Dedifferentiated amniotic fluid mesenchymal stem cell (primary cell): ENCODE measurements at regions not wholly inside any gene's neighbourhood (a gene's known extent, or its start where the extent isn't known, plus 50 kb on each side); places are given as distances from the start of the nearest gene placed in this dataset.

Experiments
- DNase-seq: peaks from one replicate; pipeline ENCODE4 v3.0.0-alpha.2; 2016; ENCODE audit errors: extremely low spot score

DNA sequence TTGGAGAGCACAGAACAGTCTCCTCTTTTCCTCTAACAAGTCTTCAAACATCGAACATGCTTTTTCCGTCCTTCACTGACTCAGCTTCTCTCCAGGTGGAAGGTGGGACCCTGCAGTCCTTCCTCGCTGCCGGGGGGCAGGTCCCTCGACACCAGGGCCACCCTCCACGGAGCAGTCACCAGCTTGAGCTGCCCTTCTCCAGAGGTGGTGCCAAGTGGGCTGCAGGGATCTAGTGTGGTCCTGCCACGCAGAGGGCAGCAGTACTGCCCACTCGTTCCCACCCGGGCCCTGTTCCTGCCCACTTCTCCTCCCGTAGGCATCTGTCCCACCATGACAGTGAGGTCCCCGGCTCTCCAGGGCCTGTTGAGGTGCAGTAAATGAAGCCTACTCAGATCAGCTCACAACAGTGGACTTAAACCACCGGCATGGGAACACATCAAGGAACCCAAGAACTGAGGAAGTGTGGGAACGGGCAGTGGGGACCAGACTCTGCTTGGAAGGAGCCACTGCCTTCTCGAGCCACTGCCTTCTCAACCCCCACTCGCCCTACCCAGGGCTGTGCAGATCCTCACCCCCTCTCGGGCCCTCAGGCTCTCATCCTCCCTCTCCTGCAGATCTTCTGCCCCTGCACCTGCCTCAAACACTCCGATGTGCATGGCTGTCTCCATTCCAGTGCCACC, 153.9 kb downstream of the OAT start:
- no peak for DNase-seq

DNA sequence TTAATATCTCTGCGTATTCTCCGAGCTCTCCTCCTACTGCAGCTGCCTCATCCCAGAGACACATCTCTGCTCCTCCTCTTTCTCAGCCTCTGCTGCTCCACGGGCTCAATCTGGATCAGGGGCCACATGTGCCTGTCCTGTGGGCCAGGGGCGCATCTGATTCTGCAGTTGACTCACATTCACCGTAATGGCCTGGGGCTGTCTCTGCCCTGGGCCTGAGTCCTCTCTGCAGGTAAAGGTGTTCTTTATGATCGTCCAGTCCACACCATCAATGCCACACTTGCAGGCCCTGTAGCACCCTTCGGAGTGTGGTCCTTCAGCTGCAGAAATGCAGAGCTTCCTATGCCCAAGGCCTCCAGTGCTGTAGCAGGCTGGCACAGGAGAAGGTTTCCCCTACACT, 154.5 kb downstream of the OAT start:
- no peak for DNase-seq

DNA sequence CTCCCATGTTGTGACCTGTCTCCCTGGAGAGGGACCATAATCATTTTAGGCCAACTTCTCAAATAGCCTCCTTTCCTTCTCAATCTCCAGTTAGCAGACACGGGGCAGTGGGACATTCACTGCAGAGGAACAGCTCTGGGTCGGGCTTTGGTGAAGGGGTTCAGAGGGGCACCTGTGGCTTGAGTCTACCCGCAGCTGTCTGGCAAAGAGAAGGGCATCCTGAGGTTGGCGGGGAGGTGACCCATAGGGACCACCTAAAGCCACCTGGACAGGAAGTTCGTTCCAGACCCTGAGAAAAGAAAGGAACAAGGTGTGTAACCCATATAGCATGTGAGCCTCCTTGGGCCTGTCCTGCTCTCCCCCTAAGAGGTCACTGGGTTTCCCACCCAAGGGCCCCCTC, 155.0 kb downstream of the OAT start:
- no peak for DNase-seq

DNA sequence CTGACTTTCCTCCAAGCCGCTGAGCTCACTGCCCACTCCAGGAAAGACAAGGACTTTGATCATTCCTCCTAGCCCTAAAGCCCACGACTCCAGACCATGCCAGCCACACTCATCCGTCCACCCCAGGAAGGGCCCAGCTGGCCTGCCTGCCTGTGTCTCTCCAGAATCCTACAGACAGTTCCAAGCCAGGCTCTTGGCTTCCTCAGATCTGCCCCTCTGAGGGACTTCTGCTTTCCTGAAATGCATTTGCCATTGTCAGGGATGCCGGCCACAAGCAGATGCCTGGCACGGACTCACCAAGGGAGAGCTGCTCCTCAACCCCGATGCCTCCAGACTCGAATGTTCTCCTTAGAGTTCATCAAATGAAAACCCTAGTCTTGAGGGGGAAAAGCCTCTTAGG, 155.8 kb downstream of the OAT start:
- no peak for DNase-seq

DNA sequence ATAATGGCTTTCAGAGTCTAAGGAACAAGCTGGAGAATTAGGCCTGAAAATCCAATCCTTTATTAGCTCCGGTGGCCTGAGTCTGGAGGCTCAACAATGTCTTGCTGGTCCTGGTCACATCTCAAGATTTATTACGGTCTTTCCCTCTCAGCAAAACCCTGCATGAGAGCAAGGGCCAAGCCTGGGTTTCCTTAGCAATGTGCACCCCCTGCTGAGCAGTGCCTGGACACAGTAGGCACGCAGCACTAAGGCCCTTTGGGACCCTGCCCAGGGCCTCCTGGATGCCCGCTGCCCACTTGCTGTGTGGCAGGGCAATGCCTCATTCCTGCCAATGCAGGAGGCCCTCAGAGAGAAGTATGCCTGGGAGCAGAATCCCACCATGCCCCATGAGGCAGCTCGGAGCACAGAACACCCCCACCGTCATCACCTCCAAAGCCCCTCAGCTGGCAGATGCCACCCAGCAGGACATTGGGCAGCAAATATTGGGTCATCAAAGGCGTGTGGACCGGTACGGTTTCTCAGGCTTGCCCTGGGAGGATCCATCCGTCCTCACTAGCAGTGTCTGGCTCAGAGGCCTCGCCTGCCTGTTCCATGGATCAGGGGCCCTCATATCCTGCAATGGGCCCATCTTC, 156.4 kb downstream of the OAT start:
- no peak for DNase-seq

DNA sequence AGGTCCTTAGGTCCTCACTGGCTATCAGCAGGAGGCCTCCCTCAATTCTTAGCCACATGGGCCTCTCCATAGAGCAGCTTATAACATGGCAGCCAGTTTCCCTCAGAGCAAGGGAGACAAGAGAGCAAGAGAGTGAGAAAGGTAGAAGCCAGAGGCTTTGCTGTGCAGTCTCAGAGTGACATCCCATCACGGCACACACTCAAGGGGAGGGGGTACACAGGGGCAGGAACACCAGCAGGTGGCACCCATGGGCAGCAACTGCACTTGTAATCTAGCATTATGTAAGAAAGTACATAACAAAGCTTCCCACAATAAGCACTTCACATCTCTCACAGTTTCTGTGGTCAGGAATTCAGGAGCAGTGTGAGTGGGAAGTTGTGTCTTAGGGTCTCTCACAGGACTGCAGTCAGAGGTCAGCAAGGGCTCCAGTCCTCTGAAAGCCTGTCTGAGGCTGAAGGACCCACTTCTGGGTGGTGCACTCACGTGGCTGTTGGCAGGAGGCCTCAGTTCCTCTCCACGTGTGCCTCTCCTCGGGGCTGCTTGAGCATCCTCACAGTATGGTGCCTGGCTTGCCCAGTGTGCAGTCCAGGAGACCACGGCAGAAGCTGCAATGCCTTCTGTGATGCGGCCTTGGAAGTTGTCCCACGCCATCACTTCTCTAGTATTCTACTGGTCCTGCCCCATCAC, 159.4 kb downstream of the OAT start:
- no peak for DNase-seq

DNA sequence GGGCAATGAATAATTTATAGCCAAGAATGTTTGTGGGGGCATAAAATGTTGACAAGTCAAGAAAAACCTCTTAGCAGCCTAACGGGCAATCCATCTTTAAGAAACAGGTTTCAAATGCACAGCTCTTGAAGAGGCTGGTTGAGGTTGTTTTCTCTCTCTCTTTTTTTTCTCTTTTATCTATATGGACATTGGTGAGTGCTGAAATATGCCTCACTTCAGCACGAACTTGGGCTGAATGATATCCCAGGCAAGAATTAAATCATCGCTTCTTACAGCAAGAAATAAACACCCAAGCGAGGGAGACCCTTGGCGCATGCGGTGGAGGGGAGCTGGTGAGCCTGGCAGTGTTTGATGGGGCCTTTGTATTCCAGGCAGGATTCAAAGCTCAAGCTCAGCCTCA, 160.9 kb downstream of the OAT start:
- DNase-seq: no peak

DNA sequence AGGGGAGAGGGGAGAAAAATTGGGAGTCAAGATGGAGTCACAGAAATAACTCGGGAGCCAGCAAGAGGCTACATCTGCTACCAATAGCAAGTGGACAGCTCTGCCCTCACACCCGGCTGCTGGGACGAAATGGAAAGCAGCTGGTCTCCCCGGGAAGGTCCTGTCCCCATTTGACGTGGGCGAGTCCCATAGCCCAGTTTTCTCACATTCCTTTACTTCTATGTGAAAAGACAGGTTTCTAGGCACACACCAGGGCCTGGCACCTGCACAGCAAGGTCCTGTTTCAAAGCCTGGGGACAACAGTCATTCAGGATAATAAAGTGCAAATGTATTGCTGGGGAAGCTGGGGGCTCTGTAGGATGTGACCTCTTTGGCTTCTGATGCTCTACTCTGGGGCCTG, 162.6 kb downstream of the OAT start:
- no peak for DNase-seq

DNA sequence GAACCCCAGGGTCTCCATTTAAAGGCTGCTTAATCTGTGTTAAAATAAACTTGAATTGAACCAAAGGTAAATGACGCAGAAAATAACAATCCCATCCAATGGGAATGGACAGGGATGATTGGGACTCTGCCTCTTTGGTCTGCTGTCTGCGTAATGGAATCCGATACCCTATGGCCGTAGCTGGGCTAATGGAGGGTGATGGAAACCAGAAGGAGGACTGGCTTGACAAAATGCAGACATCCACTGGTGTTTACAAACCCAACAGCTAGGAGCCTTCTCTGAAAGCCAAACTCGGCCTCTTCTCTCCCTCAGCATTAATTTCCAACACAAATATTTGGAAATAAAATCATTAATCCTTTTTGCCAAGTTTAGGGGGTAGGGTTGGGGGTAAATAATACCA, 162.2 kb upstream of the CHST15 start:
- DNase-seq: no peak

DNA sequence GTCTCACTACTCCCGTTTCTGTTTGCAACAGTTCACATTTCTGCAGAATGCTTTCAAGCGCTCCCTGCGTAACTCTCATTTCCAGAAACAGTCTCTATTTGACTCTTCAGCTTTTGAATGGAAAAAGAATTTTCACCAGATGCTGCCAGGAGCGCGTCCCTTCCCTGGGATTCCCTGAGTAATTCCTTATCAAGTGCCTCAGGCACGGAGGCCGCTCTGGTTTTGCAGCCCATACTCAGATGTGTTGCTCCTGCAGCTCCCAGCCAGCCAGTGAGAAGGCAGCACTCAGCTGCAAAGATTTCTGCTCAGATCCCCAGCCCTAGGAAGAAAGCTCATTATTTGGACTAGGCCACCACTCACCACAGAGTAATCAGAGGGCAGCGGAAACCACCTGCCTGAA, 161.1 kb upstream of the CHST15 start:
- no peak for DNase-seq

DNA sequence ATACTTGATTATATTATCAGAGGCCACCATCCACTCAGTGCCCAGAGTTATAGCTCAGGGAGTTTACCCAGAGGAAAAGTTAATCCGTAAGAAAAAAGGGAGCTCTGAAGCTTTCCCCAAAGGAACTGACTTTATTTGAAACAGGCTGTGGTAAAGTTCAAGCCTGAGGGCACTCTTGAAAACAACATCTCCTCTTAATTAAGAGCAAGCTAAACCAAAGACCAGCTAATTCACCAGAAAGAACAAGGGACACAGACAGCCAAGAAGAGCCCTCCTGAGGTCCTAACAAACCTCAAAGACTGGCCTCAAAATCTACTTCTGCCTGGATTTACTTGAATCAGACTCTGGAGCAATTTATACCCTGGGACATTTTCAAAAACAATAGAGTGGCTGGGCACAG, 159.6 kb upstream of the CHST15 start:
- no peak for DNase-seq

DNA sequence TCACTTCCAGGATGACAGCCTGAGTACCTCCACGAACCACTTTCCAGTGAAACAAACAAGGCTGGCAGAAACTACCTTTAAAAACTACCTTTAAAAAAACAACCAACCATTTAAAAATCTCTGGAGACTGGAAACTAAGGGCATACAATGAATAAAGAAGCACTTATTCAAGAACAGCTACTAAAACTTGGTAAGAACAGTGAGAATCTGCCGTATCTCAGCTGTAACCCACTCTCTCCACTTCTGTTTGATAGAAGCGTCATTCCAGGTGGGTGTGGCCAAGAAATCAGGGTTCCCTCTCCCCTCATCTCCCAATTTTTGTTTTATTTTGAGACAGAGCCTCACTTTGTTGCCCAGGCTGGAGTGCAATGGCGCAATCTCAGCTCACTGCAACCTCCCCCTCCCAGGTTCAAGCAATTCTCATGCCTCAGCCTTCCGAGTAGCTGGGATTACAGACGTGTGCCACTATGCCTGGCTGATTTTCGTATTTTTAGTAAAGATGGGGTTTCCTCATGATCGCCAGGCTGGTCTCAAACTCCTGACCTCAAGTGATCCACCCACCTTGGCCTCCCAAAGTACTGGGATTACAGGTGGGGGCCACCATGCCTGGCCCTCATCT, 158.8 kb upstream of the CHST15 start:
- no peak for DNase-seq

DNA sequence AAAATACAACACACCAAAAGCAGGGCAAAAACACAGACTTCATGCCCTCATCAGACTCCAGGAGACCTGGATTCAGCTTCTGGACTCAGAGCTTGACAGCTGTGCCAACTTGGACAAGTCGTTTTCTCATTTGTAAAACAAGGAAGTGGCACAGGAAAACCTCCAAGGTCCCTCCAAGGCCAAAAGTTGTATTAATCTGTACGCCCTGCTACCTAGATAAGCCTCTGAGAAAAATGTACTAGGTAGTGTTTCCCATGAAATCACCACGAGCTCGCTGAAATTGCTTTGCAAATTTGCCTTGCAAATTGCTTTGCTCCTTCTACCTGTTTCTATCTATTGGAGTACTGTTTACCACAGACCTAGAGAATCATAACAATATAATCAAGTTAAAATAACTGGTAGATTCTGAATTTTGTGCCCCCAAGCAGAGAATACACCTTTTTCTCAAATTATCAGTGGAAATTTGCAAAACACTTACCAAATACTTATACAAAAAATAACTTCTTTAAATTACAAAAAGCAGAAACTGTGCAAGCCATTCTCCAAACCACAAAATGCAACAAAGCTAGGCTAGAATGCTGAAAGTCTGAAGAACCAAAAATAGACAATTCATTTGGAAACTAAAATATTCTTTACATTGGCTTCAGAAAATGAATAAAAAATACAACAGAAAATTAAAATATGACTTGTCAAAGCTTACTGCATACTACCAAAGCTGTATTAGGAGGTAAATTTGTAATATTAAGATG, 158.1 kb upstream of the CHST15 start:
- DNase-seq: no peak

DNA sequence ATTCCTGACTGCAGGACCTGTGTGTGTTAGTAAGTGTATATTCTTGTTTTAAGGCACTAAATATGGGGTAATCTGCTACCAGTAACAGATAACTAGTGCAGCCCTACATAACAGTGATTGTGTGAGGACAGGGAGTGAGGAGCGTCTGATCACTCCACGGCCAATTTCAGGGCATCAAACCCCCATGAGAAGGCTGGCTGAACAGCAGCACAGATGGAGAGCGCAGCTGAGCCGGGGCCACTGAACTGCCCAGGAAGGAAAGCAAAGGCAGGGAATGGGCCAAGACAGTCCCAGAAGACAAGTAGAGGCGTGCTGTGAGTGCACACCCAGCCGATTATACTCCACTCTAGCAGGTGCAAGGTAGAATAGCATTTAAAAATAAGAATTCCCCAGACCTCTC, 157.1 kb upstream of the CHST15 start:
- no peak for DNase-seq

DNA sequence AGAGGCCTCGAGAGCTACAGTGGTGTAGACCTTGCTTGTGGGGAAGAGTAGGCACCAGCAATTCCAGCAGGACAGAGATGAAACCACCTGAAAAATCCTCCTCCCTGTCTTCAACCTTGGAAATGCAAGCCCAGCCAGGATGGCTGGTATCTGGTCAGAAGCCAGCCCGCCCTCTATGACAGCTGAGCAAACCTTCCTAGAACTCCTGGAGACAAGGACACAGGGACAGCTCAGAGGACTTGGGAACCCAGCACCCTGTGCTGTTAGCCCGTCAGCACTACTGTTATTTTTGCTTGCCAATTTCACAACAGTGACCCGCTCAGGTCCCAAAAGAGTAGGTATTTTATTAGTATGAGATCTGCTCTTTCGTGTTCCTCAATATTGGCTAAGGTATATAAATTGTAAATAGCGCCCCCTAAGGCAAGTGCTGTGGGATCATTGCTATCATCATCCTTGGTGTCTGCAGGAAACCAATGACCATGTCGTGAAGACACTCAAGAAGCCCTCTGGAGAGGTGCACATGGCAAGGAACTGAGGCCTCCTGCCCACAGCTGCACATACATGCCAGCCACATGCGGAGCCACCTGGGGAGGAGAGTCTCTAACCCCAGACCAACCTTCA, 156.5 kb upstream of the CHST15 start:
- no peak for DNase-seq

DNA sequence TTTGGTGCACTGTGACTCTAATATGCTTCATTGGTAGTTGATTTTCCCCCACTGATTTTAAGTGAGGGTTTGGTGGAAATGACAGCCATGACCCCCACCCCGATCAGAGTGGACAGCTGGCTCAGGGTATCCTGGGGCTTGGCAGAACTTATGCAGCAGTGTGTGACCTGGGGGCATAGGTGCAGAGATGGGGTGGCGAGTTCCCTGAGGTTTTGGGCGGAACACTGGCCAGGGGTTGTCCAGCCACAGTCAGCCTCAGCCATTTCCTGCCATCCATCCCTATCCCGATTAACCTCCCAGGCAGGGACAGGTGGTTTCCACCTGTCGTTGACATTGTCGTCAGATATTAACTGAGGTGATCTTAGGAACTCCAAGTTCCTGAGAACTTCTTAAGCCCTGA, 155.8 kb upstream of the CHST15 start:
- no peak for DNase-seq

DNA sequence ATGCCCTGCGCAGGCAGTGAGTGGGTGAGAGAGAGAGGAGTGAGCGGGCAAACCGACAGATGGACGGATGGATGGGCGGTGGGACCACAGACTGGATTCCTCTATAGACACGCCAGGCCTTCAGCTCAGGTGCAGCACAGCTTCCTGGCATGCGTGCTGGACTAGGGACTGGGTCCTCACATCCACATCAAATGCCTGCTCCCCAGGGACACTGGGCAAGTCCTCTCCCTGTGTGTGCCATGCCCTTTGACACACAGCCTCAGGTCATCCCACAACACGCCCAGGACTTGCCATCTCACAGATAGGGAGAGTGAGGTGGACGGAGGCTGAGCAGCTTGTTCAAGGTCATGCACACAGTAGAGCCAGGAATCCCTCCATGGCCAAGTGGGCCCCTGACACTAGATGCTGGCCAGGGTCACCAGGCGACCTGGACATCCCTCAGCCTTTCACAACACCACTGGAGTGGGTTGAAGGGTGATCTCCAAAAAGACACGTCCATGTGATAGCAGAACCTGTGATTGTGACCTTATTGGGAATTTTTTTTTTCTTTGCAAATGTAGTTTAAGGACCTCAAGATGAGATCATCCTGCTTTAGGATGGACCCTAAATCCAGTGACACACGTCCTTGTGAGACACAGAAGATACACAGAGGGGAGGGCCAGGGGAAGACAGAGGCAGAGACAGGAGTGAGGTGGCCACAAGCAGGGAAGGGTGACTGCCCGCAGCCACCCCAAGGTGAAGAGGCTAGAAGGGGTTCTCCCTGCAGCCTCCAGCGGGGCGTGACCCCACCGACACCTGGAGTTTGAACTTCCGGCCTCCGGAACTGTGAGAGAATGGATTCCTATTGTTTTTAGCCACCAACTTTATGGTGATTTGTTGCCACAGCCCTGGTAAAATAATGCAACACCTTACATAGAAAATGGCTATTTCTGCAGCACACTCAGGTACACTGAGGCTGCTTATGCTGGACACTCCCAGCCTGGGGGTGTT, 155.0 kb upstream of the CHST15 start:
- DNase-seq: no peak

DNA sequence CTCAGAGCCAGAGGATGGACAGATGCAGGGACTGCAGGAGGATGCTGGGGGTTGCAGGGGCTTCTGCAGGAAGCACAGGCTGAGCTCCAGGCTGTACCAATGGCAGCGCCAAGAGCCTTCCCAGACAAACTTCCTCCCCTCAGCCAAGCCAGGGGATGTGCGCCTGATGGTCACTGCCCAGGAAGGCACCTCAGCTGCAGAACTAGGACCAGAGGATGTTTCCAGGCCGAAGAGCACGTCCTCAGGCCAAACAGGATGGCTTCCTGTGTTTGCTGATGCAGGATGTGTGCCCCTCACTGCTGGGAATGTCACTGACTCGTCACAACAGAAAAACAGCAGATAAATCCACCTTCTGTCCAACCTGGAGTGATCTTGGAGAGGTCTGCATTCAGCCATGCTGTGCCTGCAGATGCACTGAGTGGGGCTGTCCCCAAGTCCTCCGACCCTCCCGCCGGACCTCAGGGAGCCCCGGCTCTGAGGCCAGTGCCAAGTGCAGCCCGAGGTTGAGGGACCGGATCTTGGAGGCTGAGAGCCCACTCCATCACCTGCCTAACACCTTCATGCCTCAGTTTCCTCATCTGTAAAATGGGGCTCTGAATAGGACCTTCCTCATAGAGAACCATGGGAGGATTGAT, 152.5 kb upstream of the CHST15 start:
- DNase-seq: no peak

DNA sequence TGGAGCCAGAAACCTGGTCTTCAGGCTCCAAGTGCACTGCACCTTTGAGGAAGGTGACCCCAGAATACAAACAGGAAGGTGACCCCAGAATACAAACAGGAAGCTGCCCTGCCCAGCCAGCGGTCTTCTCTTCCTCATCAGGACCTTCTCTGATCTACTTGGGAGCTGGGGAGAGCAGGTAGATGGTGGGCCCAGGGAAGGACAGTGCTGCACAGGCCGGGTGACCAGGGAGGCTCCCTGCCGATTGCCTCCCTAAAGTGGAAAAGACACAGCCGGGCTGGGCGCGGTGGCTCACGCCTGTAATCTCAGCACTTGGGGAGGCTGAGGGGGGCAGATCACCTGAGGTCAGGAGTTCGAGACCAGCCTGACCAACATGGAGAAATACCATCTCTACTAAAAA, 151.8 kb upstream of the CHST15 start:
- DNase-seq: no peak

DNA sequence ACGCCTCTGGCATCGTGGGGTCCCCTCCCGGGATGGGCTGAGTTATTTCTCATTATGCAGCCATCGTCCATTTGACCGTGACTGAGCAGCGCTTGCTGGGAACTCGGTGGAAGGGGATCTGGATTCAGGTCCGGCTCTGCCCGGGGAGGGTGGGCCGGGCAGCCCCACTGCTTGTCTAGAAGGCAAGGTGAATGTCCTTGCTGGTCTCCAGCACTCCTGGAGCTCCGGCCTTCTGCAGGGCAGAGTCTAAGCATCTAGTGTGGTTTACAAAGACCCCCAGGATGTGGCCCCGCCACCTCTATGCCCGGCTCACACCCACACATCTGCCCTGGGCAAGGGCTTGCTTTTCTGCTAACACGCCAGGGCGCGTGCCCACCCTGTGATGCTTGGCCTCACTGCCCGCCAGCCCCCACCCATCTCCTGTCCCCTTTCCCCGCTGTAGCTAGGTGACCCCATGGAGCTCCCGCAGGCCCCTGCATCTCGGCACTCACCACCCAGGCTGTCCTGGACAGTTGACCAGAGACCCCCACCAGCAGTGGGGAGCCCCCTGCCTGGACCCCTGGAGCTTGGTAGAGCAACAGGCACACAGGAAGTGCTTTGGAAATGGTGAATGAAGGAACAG, 151.0 kb upstream of the CHST15 start:
- no peak for DNase-seq
